ENCODE measurements at regions not wholly inside any gene's neighbourhood (a gene's known extent, or its start where the extent isn't known, plus 50 kb on each side); places are given as distances from the start of the nearest gene placed in this dataset.
"Not testable (repeated sequence)": the region's sequence is repeated elsewhere in the genome, so short reads cannot be mapped to it uniquely, and the experiment has no call there.

DNA sequence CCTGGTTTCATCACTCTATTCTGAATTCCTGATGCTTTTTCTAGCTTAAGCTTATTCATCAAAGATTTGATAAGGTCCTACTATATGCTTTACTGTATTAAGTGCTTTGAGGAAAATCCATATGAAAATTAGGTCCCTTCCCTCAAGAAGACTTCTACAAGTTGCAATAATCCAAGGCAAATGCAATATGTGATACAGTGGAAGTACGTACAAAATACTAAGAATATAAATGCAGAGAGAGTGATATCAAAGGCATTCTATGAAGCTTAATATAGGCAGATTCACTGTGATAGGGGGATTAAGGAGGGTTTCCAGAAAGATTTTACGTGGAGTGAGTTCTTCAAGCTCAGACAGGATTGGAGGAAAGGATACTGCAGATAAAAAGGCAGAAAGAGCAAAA lies 142.1 kb downstream of the C6orf118 start:
- H3K4me3 ChIP-seq (replicated peaks; ENCODE audit: low read depth, low read length), result no peak overlapping the region
- TF ChIP-seq, protein P1, sequence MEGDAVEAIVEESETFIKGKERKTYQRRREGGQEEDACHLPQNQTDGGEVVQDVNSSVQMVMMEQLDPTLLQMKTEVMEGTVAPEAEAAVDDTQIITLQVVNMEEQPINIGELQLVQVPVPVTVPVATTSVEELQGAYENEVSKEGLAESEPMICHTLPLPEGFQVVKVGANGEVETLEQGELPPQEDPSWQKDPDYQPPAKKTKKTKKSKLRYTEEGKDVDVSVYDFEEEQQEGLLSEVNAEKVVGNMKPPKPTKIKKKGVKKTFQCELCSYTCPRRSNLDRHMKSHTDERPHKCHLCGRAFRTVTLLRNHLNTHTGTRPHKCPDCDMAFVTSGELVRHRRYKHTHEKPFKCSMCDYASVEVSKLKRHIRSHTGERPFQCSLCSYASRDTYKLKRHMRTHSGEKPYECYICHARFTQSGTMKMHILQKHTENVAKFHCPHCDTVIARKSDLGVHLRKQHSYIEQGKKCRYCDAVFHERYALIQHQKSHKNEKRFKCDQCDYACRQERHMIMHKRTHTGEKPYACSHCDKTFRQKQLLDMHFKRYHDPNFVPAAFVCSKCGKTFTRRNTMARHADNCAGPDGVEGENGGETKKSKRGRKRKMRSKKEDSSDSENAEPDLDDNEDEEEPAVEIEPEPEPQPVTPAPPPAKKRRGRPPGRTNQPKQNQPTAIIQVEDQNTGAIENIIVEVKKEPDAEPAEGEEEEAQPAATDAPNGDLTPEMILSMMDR (IDR thresholded peaks at IDR 0.05; ENCODE audit: insufficient read depth, low read length, poor library complexity, severe bottlenecking), result no peak
- H3K36me3 ChIP-seq (ENCODE audit: control insufficient read depth, insufficient read depth, low read length), result no peaks in the 10 kb centered on the region
- DNase-seq (ENCODE audit: extremely low read depth, insufficient read length), result no peak
- H3K27me3 ChIP-seq (replicated peaks; ENCODE audit: control insufficient read depth, insufficient read depth, low read length), result no peaks in the 10 kb centered on the region

DNA sequence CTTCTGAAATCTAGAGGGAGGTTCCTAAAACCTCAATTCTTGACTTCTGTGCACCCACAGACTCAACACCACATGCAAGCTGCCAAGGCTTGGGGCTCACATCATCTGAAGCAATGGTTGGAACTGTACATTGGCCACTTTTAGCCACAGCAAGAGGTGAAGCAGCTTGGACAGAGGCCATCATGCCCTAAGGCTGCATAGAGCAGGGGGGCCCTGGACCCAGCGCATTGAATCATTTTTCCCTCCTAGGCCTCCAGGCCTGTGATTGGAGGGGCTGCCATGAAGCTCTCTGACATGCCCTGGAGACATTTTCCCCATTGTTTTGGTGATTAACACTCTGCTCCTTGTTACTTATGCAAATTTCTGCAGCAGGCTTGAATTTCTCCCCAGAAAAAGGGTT lies 145.9 kb downstream of the C6orf118 start:
- H3K4me3 ChIP-seq (replicated peaks; ENCODE audit: low read depth, low read length), result no peak overlapping the region
- no peaks in the 10 kb centered on the region for H3K27me3 ChIP-seq (replicated peaks; ENCODE audit: control insufficient read depth, insufficient read depth, low read length)
- H3K36me3 ChIP-seq (ENCODE audit: control insufficient read depth, insufficient read depth, low read length), result no peaks in the 10 kb centered on the region
- DNase-seq (ENCODE audit: extremely low read depth, insufficient read length), result no peak
- TF ChIP-seq, protein P1 (IDR thresholded peaks at IDR 0.05; ENCODE audit: insufficient read depth, low read length, poor library complexity, severe bottlenecking), result no peak

DNA sequence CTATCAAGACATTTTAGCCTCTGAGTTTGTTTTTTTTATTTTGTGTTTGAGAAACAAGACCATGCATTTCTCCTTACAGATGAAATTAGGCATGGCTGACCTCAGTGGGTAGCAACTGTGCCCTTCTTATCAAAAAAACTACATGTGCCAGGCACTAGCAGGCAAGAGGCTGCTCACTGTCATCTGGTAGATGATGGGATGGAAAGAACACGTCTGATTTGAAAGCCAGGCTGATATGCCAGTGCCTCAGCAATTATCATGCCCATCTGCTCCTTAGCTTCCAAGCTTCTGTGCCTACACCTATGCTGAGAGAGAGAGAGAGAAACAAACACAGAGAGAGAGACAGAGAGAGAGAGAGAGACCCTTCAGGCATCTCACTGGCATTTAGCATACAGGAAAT lies 149.9 kb downstream of the C6orf118 start:
- no peak overlapping the region for H3K4me3 ChIP-seq (replicated peaks; ENCODE audit: low read depth, low read length)
- no peak for DNase-seq (ENCODE audit: extremely low read depth, insufficient read length)
- H3K27me3 ChIP-seq (replicated peaks; ENCODE audit: control insufficient read depth, insufficient read depth, low read length), result no peaks in the 10 kb centered on the region
- H3K36me3 ChIP-seq (ENCODE audit: control insufficient read depth, insufficient read depth, low read length), result no peaks in the 10 kb centered on the region
- TF ChIP-seq, protein P1 (IDR thresholded peaks at IDR 0.05; ENCODE audit: insufficient read depth, low read length, poor library complexity, severe bottlenecking), result no peak

DNA sequence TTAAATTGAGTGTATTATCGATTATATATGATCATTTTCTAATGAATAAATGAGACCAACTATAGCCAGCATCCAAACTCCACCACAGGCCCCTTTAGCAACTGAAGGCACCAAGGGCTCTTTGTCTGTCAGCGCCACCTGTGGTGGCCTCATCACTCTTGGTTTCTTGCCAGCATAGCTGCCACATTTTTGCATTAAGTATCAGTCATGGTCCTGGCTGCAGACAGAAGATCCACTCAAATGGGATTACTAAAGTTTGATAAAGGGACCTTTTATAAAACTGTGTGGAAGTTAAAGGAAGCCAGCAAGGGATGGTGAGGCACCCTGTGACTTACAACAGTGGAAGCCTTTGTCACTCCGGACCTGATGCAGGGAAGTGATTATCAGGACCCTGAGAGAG lies 162.9 kb downstream of the C6orf118 start:
- TF ChIP-seq, protein P1 (IDR thresholded peaks at IDR 0.05; ENCODE audit: insufficient read depth, low read length, poor library complexity, severe bottlenecking), result no peak
- Histone ChIP-seq H3K4me3 (replicated peaks; ENCODE audit: low read depth, low read length) (no peak overlapping the region), H3K27me3 (replicated peaks; ENCODE audit: control insufficient read depth, insufficient read depth, low read length) (no peaks in the 10 kb centered on the region), H3K36me3 (ENCODE audit: control insufficient read depth, insufficient read depth, low read length) (no peaks in the 10 kb centered on the region)
- no peak for DNase-seq (ENCODE audit: extremely low read depth, insufficient read length)

DNA sequence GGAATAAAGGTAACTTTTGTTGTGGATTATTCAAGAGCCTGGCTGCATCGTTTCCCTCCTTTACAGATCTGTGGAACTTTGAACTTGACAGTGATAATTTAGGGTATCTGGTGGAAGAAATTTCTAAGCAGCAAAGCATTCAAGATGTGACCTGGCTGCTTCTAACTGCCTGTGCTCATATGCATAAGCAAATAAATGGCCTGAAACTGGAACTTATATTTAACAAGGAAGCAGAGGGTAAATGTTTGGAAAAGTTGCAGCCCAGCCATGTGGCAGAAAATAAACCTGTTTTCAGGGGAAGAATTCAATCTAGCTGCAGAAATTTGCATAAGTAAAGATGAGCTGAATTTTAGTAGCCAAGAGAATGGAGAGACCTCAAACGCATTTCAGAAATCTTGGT lies 173.5 kb downstream of the C6orf118 start:
- Histone ChIP-seq H3K4me3 (replicated peaks; ENCODE audit: low read depth, low read length) (no peak overlapping the region), H3K36me3 (ENCODE audit: control insufficient read depth, insufficient read depth, low read length) (no peaks in the 10 kb centered on the region), H3K27me3 (replicated peaks; ENCODE audit: control insufficient read depth, insufficient read depth, low read length) (no peaks in the 10 kb centered on the region)
- TF ChIP-seq, protein P1 (IDR thresholded peaks at IDR 0.05; ENCODE audit: insufficient read depth, low read length, poor library complexity, severe bottlenecking), result no peak
- DNase-seq (ENCODE audit: extremely low read depth, insufficient read length), result no peak

DNA sequence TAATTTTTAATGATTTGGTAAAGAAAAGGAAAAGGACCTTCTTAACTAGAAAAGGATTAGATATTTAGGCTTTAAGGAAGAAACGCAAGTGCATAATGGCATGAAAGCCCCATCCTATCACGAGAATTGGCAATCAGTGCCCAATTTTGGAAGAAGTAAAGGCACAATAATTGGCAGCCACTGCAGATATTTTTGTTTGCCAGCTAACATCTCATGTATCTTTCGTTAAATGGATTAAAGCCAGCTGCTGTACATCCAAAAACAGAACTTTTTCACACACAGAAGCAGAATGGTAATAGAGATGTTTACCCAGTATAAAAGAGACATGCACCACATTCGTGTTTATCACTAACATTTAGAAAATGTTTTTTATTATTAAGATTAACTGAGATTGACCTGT lies 180.3 kb downstream of the C6orf118 start:
- TF ChIP-seq, protein P1 (IDR thresholded peaks at IDR 0.05; ENCODE audit: insufficient read depth, low read length, poor library complexity, severe bottlenecking), result no peak
- H3K4me3 ChIP-seq (replicated peaks; ENCODE audit: low read depth, low read length), result no peak overlapping the region
- H3K36me3 ChIP-seq (ENCODE audit: control insufficient read depth, insufficient read depth, low read length), result no peaks in the 10 kb centered on the region
- DNase-seq (ENCODE audit: extremely low read depth, insufficient read length), result no peak
- H3K27me3 ChIP-seq (replicated peaks; ENCODE audit: control insufficient read depth, insufficient read depth, low read length), result no peaks in the 10 kb centered on the region

DNA sequence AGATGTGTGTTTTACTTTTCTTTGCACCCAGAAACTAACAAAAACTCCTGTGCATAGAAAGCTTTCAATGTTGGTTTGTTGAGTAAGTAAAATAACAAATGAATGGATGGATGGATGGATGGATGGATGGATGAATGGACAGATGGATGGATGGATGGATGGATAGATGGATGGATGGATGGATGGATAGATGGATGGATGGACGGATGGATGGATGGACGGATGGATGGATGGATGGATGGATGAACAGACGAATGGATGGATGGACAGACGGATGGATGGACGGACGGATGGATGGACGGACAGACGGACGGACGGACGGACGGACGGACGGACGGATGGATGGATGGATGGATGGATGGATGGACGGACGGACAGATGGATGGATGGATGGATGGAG lies 181.7 kb downstream of the C6orf118 start:
- DNase-seq (ENCODE audit: extremely low read depth, insufficient read length); H3K4me3 ChIP-seq (replicated peaks; ENCODE audit: low read depth, low read length); H3K27me3 ChIP-seq (replicated peaks; ENCODE audit: control insufficient read depth, insufficient read depth, low read length); H3K36me3 ChIP-seq (ENCODE audit: control insufficient read depth, insufficient read depth, low read length): not testable (repeated sequence)

DNA sequence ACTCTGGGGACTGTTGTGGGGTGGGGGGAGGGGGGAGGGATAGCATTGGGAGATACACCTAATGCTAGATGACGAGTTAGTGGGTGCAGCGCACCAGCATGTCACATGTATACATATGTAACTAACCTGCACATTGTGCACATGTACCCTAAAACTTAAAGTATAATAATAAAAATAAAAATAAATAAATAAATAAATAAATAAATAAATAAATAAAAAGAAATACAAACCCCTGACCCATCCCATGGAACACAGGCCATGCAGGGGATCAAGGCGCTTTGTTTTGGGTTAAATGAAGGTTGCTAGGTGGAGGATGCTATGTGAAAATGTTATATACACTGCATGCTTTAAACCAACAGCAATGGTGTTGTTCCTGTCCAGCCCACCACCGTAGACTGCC lies 184.7 kb downstream of the C6orf118 start:
- not testable (repeated sequence) for H3K27me3 ChIP-seq (replicated peaks; ENCODE audit: control insufficient read depth, insufficient read depth, low read length); DNase-seq (ENCODE audit: extremely low read depth, insufficient read length); H3K36me3 ChIP-seq (ENCODE audit: control insufficient read depth, insufficient read depth, low read length); H3K4me3 ChIP-seq (replicated peaks; ENCODE audit: low read depth, low read length)

Data from GM06990 (cell line).